K562 (cell line): ENCODE measurements at regions not wholly inside any gene's neighbourhood (a gene's known extent, or its start where the extent isn't known, plus 50 kb on each side); places are given as distances from the start of the nearest gene placed in this dataset.

Source experiments
- ATF7 ChIP-seq: fragments of 450-650 bp; IDR thresholded peaks from 2 replicates; pipeline ENCODE4 v1.7.1; 2014; ENCODE audit warnings: mild to moderate bottlenecking, moderate library complexity
- EZH2 ChIP-seq: IDR thresholded peaks from 2 replicates; pipeline ENCODE4 v1.6.1; 2012; ENCODE audit warnings: low read depth, mild to moderate bottlenecking, inconsistent platforms, low read length, borderline replicate concordance
- FOSL1 ChIP-seq: fragments of 200-800 bp; sonication (Bioruptor generic); conservative IDR thresholded peaks from 2 replicates; pipeline ENCODE4 v1.6.1; 2016; ENCODE audit warnings: missing genetic modification characterization, missing compliant biosample characterization
- HDGF ChIP-seq: fragments of 450-650 bp; IDR thresholded peaks from 2 replicates; pipeline ENCODE4 v1.6.1; 2016
- LEF1 ChIP-seq: fragments of 450-650 bp; IDR thresholded peaks from 2 replicates; pipeline ENCODE4 v1.6.1; 2016; ENCODE audit warnings: mild to moderate bottlenecking
- MAFK ChIP-seq: IDR thresholded peaks from 2 replicates; pipeline ENCODE4 v1.6.1; 2011; ENCODE audit warnings: low read length, improper control_type of control experiment
- NCOA4 ChIP-seq: fragments of 450-650 bp; IDR thresholded peaks from 2 replicates; pipeline ENCODE4 v1.6.1; 2018; ENCODE audit warnings: mild to moderate bottlenecking; ENCODE audit not compliant: partially characterized antibody
- NFE2 ChIP-seq: IDR thresholded peaks from 2 replicates; pipeline ENCODE4 v1.6.1; 2014; ENCODE audit warnings: antibody characterized with exemption, low read depth
- POLR2A ChIP-seq: fragments of 450-650 bp; conservative IDR thresholded peaks from 2 replicates; pipeline ENCODE4 v1.6.1; 2016
- RUNX1 ChIP-seq: sonication (generic); IDR thresholded peaks from 2 replicates; pipeline ENCODE4 v1.6.1; 2016; ENCODE audit warnings: antibody characterized with exemption, low read depth
- SMARCA4 ChIP-seq: fragments of 450-650 bp; IDR thresholded peaks from 2 replicates; pipeline ENCODE4 v1.6.1; 2016
- SNIP1 ChIP-seq: fragments of 450-650 bp; IDR thresholded peaks from 2 replicates; pipeline ENCODE4 v1.7.1; 2017; ENCODE audit warnings: low read depth, mild to moderate bottlenecking
- SP2 ChIP-seq: IDR thresholded peaks from 2 replicates; pipeline ENCODE4 v1.6.1; 2011; ENCODE audit warnings: mild to moderate bottlenecking, low read depth, low read length, moderate library complexity; ENCODE audit not compliant: poor library complexity, severe bottlenecking; ENCODE audit errors: extremely low read depth
- SPI1 ChIP-seq: IDR thresholded peaks from 2 replicates; pipeline ENCODE4 v1.6.1; 2011; ENCODE audit warnings: low read depth, low read length, control low read depth, borderline replicate concordance
- ZNF316 ChIP-seq: fragments of 450-650 bp; IDR thresholded peaks from 2 replicates; pipeline ENCODE4 v1.6.1; 2016
- ZSCAN29 ChIP-seq: fragments of 450-650 bp; IDR thresholded peaks from 2 replicates; pipeline ENCODE4 v1.6.1; 2017
- TF ChIP-seq, protein P1 (sequence below), 2 experiments: fragments of 450-650 bp in 1 of 2; IDR thresholded peaks; 2 replicates each; pipeline ENCODE4 v1.6.1; 2011 to 2017; ENCODE audit warnings: low read depth in 2 of 2, antibody characterized with exemption in 1 of 2, borderline replicate concordance in 1 of 2, low read length in 1 of 2, mild to moderate bottlenecking in 1 of 2, mixed read lengths in 1 of 2; ENCODE audit not compliant: control insufficient read depth in 1 of 2
- TF ChIP-seq, protein P2 (sequence below): fragments of 450-650 bp; IDR thresholded peaks from 2 replicates; pipeline ENCODE4 v1.6.1; 2017; ENCODE audit warnings: mild to moderate bottlenecking, moderate library complexity
- TF ChIP-seq, protein P3 (sequence below): fragments of 200-800 bp; sonication (Bioruptor generic); IDR thresholded peaks from 2 replicates; pipeline ENCODE4 v1.6.1; 2016; ENCODE audit warnings: missing genetic modification characterization, missing compliant biosample characterization
- TF ChIP-seq, protein P4 (sequence below): sonication (generic); formaldehyde crosslinking; IDR thresholded peaks from 2 replicates; pipeline ENCODE4 v1.5.0; 2020; ENCODE audit warnings: missing genetic modification reagents

DNA sequence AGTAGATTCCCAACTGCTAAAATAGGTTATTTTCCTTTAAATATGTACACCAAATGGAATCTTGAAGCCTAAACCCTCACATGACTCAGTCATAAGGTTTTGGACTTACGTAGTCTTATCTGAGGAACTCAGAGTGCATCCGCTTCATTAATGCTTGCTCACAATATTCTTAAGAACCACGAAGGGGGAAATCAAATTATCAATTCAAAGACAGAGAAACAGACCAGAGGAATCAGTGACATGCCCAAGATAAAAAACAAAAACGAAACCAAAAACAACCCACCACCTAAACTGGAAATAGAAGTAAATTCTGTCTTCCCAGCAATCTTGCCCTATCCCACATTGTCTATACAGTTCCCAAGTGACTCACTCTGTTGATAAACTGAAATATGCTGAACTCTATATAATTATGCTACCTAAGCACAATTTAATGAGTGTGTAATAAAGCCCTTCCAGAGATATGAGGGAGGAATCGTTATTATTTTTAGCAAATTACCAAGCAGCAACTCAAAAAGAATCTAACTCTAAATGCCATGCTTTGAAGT, 135.4 kb upstream of the CBLB start (continued):
- TF ChIP-seq, protein P1, sequence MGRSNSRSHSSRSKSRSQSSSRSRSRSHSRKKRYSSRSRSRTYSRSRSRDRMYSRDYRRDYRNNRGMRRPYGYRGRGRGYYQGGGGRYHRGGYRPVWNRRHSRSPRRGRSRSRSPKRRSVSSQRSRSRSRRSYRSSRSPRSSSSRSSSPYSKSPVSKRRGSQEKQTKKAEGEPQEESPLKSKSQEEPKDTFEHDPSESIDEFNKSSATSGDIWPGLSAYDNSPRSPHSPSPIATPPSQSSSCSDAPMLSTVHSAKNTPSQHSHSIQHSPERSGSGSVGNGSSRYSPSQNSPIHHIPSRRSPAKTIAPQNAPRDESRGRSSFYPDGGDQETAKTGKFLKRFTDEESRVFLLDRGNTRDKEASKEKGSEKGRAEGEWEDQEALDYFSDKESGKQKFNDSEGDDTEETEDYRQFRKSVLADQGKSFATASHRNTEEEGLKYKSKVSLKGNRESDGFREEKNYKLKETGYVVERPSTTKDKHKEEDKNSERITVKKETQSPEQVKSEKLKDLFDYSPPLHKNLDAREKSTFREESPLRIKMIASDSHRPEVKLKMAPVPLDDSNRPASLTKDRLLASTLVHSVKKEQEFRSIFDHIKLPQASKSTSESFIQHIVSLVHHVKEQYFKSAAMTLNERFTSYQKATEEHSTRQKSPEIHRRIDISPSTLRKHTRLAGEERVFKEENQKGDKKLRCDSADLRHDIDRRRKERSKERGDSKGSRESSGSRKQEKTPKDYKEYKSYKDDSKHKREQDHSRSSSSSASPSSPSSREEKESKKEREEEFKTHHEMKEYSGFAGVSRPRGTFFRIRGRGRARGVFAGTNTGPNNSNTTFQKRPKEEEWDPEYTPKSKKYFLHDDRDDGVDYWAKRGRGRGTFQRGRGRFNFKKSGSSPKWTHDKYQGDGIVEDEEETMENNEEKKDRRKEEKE (IDR thresholded peaks at IDR 0.05; ENCODE audit: borderline replicate concordance in 1 of 2, control insufficient read depth in 1 of 2, low read depth in 2 of 2, low read length in 1 of 2), result no peak
- TF ChIP-seq, protein P2, sequence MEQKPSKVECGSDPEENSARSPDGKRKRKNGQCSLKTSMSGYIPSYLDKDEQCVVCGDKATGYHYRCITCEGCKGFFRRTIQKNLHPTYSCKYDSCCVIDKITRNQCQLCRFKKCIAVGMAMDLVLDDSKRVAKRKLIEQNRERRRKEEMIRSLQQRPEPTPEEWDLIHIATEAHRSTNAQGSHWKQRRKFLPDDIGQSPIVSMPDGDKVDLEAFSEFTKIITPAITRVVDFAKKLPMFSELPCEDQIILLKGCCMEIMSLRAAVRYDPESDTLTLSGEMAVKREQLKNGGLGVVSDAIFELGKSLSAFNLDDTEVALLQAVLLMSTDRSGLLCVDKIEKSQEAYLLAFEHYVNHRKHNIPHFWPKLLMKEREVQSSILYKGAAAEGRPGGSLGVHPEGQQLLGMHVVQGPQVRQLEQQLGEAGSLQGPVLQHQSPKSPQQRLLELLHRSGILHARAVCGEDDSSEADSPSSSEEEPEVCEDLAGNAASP, result no peak
- peak; percentile 84 for TF ChIP-seq FOSL1 (tag)
- no peak for TF ChIP-seq HDGF
- TF ChIP-seq LEF1, result peak; percentile 57; the same call in 1 of the 2 replicates
- peak; percentile 86 for TF ChIP-seq MAFK
- no peak for TF ChIP-seq RUNX1
- TF ChIP-seq SMARCA4, result peak; percentile 74
- TF ChIP-seq EZH2, result no peak
- TF ChIP-seq, protein P3, sequence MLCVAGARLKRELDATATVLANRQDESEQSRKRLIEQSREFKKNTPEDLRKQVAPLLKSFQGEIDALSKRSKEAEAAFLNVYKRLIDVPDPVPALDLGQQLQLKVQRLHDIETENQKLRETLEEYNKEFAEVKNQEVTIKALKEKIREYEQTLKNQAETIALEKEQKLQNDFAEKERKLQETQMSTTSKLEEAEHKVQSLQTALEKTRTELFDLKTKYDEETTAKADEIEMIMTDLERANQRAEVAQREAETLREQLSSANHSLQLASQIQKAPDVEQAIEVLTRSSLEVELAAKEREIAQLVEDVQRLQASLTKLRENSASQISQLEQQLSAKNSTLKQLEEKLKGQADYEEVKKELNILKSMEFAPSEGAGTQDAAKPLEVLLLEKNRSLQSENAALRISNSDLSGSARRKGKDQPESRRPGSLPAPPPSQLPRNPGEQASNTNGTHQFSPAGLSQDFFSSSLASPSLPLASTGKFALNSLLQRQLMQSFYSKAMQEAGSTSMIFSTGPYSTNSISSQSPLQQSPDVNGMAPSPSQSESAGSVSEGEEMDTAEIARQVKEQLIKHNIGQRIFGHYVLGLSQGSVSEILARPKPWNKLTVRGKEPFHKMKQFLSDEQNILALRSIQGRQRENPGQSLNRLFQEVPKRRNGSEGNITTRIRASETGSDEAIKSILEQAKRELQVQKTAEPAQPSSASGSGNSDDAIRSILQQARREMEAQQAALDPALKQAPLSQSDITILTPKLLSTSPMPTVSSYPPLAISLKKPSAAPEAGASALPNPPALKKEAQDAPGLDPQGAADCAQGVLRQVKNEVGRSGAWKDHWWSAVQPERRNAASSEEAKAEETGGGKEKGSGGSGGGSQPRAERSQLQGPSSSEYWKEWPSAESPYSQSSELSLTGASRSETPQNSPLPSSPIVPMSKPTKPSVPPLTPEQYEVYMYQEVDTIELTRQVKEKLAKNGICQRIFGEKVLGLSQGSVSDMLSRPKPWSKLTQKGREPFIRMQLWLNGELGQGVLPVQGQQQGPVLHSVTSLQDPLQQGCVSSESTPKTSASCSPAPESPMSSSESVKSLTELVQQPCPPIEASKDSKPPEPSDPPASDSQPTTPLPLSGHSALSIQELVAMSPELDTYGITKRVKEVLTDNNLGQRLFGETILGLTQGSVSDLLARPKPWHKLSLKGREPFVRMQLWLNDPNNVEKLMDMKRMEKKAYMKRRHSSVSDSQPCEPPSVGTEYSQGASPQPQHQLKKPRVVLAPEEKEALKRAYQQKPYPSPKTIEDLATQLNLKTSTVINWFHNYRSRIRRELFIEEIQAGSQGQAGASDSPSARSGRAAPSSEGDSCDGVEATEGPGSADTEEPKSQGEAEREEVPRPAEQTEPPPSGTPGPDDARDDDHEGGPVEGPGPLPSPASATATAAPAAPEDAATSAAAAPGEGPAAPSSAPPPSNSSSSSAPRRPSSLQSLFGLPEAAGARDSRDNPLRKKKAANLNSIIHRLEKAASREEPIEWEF (CRISPR knock-in tag), result no peak
- no peak for TF ChIP-seq SPI1
- TF ChIP-seq NCOA4, result no peak
- no peak for TF ChIP-seq SP2
- TF ChIP-seq ATF7, result no peak
- TF ChIP-seq ZNF316, result peak; percentile 96
- no peak; the same call in 1 of the 2 replicates for TF ChIP-seq ZSCAN29
- TF ChIP-seq, protein P4, sequence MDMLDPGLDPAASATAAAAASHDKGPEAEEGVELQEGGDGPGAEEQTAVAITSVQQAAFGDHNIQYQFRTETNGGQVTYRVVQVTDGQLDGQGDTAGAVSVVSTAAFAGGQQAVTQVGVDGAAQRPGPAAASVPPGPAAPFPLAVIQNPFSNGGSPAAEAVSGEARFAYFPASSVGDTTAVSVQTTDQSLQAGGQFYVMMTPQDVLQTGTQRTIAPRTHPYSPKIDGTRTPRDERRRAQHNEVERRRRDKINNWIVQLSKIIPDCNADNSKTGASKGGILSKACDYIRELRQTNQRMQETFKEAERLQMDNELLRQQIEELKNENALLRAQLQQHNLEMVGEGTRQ (CRISPR knock-in tag), result peak; percentile 46; the same call in 1 of the 2 replicates
- no peak for TF ChIP-seq POLR2A
- peak; percentile 25; the same call in 1 of the 2 replicates for TF ChIP-seq NFE2
- TF ChIP-seq SNIP1, result no peak
